Keratinocyte (primary cell): ENCODE measurements at regions not wholly inside any gene's neighbourhood (a gene's known extent, or its start where the extent isn't known, plus 50 kb on each side); places are given as distances from the start of the nearest gene placed in this dataset.
A peak's percentile ranks its signal among the peaks of the same experiment; 100 is the strongest.

Experiments used
- DNase-seq: peaks from one replicate; pipeline ENCODE4 v3.0.0-alpha.2; 2011; ENCODE audit warnings: low read depth, missing footprints, low spot score
- FAIRE-seq: peaks from 2 replicates; lab custom pipeline; 2011; peaks lifted over from hg19 to GRCh38; lab: Jason Lieb, UNC
- H2AFZ ChIP-seq: 2 replicates; pipeline ENCODE4 v1.6.0; 2012; ENCODE audit warnings: low read length, control low read depth, inconsistent platforms; ENCODE audit not compliant: control insufficient read depth
- H3K27ac ChIP-seq: 2 replicates; pipeline ENCODE4 v1.5.1; 2011; ENCODE audit warnings: low read length; ENCODE audit not compliant: control insufficient read depth, insufficient read depth
- H3K27me3 ChIP-seq: 3 replicates; pipeline ENCODE4 v1.6.0; 2011; ENCODE audit warnings: low read length; ENCODE audit not compliant: control insufficient read depth, insufficient read depth; ENCODE audit errors: extremely low read depth
- H3K36me3 ChIP-seq, 2 experiments: 2 replicates in 1 of 2; 3 replicates in 1 of 2; pipeline ENCODE4 v1.5.1; 2011; ENCODE audit warnings: low read length in 2 of 2, mild to moderate bottlenecking in 1 of 2; ENCODE audit not compliant: control insufficient read depth in 2 of 2, insufficient read depth in 2 of 2; ENCODE audit errors: extremely low read depth in 1 of 2
- H3K4me1 ChIP-seq: 3 replicates; pipeline ENCODE4 v1.5.1; 2011; ENCODE audit warnings: low read length; ENCODE audit not compliant: control insufficient read depth, insufficient read depth; ENCODE audit errors: extremely low read depth
- H3K4me2 ChIP-seq: 3 replicates; pipeline ENCODE4 v1.6.0; 2011; ENCODE audit warnings: low read depth, low read length; ENCODE audit not compliant: control insufficient read depth, insufficient read depth; ENCODE audit errors: extremely low read depth
- H3K4me3 ChIP-seq, 3 experiments: fragments of 200-600 bp in 1 of 3; sonication (generic) in 1 of 3; 2 replicates in 2 of 3; 3 replicates in 1 of 3; pipeline ENCODE4 v1.5.1; 2011 to 2016; ENCODE audit warnings: low read length in 3 of 3, mild to moderate bottlenecking in 3 of 3, control low read depth in 2 of 3, inconsistent platforms in 1 of 3, low read depth in 1 of 3, mixed read lengths in 1 of 3, mixed run types in 1 of 3, moderate library complexity in 1 of 3; ENCODE audit not compliant: control insufficient read depth in 2 of 3, insufficient read depth in 2 of 3; ENCODE audit errors: extremely low read depth in 1 of 3
- H3K79me2 ChIP-seq: 2 replicates; pipeline ENCODE4 v1.6.0; 2012; ENCODE audit warnings: low read length; ENCODE audit not compliant: control insufficient read depth, insufficient read depth
- H3K9ac ChIP-seq: 3 replicates; pipeline ENCODE4 v1.6.0; 2011; ENCODE audit warnings: low read length; ENCODE audit not compliant: control insufficient read depth, insufficient read depth; ENCODE audit errors: extremely low read depth
- H3K9me1 ChIP-seq: 3 replicates; pipeline ENCODE4 v1.6.0; 2011; ENCODE audit warnings: low read length; ENCODE audit not compliant: control insufficient read depth, insufficient read depth; ENCODE audit errors: extremely low read depth
- H3K9me3 ChIP-seq: 2 replicates; pipeline ENCODE4 v1.5.1; 2012; ENCODE audit warnings: low read depth, low read length; ENCODE audit not compliant: control insufficient read depth
- H4K20me1 ChIP-seq: 3 replicates; pipeline ENCODE4 v1.6.0; 2011; ENCODE audit warnings: low read length; ENCODE audit not compliant: control insufficient read depth, insufficient read depth; ENCODE audit errors: extremely low read depth
- CTCF ChIP-seq, 3 experiments: IDR thresholded peaks in 1 of 3; conservative IDR thresholded peaks in 1 of 3; optimal IDR thresholded peaks in 1 of 3; 2 replicates in 2 of 3; 3 replicates in 1 of 3; pipeline versions ENCODE3 to v1.5.1; 2011; ENCODE audit warnings: low read length in 3 of 3, mild to moderate bottlenecking in 3 of 3, moderate library complexity in 2 of 3, control low read depth in 1 of 3, inconsistent platforms in 1 of 3; ENCODE audit not compliant: insufficient read depth in 2 of 3; ENCODE audit errors: extremely low read depth in 1 of 3
- EZH2 ChIP-seq: IDR thresholded peaks from one replicate; pipeline ENCODE4 v1.6.1; 2012; ENCODE audit warnings: inconsistent platforms, mild to moderate bottlenecking, low read length, moderate library complexity
- dilution Hi-C: fragments of 300-500 bp; cut with MboI; formaldehyde crosslinking; loops from one replicate; pipeline ENCODE4 v1.7.0; 2020; ENCODE audit warnings: low sequenced_read_pairs; ENCODE audit not compliant: extremely low pct_ligation_motif_present

GRCh38 chr2:2614452-2614851 is 283.4 kb upstream of the MYT1L start:
- dilution Hi-C loops, result no loop called here
- Histone ChIP-seq H3K79me2 (no peaks in the 10 kb centered on the region), H3K9me1 (no peaks in the 10 kb centered on the region), H3K36me3 (no peaks in the 10 kb centered on the region), H3K9me3 (no peaks in the 10 kb centered on the region), H3K4me2 (no peak overlapping the region), H2AFZ (no peak overlapping the region), H4K20me1 (no peaks in the 10 kb centered on the region), H3K4me3 (no peak overlapping the region), H3K4me1 (peaks cover 2% of the 10 kb centered on the region), H3K27me3 (no peaks in the 10 kb centered on the region), H3K27ac (no peak overlapping the region), H3K9ac (no peak overlapping the region)
- no peak for FAIRE-seq
- DNase-seq, result no peak
- no peak for TF ChIP-seq EZH2

GRCh38 chr2:2613279-2614199 is 282.5 kb upstream of the MYT1L start:
- Histone ChIP-seq H2AFZ (peak overlapping the region; percentile 98), H3K36me3 (no peaks in the 10 kb centered on the region), H3K27me3 (no peaks in the 10 kb centered on the region), H3K9me1 (no peaks in the 10 kb centered on the region), H3K9me3 (no peaks in the 10 kb centered on the region), H3K4me2 (peak overlapping the region; percentile 76), H3K79me2 (no peaks in the 10 kb centered on the region), H3K4me1 (peaks cover 2% of the 10 kb centered on the region), H3K27ac (peak overlapping the region; percentile 20), H3K4me3 (peak overlapping the region; percentile 48 to 70 (median 51)), H4K20me1 (no peaks in the 10 kb centered on the region), H3K9ac (peak overlapping the region; percentile 9)
- peak; percentile 93 for FAIRE-seq
- TF ChIP-seq CTCF (optimal IDR thresholded peaks at IDR 0.05 in 1 of 3, IDR thresholded peaks at IDR 0.05 in 1 of 3, conservative IDR thresholded peaks at IDR 0.05 in 1 of 3; ENCODE audit: extremely low read depth in 1 of 3, insufficient read depth in 2 of 3, low read length in 3 of 3), result peak in 1 of 3 experiments; percentile 13
- TF ChIP-seq EZH2, result no peak
- dilution Hi-C loops, result no loop called here
- peak; percentile 66 for DNase-seq
